Renal pelvis (tissue), 1 donor: ENCODE measurements at regions not wholly inside any gene's neighbourhood (a gene's known extent, or its start where the extent isn't known, plus 50 kb on each side); places are given as distances from the start of the nearest gene placed in this dataset.

Experiments
- DNase-seq: peaks from one replicate; pipeline ENCODE4 v3.0.0-alpha.2; 2013

DNA sequence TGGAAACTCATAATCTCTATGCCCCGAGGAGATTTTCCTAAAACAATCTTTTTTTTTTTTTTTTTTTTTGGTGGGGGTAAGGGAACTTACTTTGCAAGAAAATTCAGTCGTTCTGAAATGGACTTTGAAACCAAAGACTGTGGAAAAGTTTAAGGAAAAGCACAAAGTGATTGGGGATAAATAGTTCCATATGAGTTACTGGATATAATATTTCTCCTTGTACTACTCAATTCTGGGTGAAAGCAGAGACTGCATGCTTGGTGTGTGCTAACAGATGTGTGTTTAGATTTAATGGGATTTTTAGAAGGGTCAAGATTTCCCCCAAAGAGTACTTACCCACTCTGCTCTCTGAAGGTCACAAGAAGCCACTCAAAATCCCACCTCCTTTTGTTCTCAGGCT, 204.9 kb upstream of the USP24 start:
- no peak for DNase-seq

DNA sequence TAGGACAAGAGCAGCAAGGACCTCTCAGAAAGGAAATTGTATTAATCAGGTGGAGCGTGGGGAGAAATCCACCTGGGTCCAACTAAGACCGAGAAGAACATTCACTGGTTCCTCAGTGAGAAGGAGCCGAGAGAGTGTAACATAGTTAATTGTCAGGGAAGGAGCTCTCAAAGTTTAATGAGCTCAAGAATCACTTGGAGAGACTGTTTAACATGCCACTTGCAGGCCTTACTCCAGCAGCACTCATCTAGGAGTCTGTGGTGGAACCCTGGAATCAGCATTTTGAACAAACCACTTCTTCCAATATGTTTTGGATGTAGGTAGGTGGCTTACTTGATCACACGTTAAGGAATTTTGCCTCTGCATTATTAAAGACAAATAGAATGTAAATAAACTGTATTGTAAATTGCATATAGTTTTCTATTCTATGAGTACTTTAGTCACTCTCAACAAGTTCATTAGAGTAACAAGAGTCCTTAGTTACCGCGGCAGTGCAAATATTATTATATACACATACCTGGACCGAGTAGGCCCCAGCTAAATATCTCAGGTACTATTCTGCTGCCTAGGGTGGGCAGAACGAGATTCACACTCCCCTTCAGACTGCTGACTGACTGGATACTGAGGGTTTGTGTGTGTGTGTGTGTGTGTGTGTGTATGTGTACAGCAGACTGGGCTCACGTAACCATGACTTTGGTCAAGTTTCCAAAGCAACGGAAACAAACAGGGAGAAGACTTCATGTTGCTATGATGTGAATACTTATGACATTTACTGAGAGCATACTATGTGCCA, 203.2 kb upstream of the USP24 start:
- no peak for DNase-seq

DNA sequence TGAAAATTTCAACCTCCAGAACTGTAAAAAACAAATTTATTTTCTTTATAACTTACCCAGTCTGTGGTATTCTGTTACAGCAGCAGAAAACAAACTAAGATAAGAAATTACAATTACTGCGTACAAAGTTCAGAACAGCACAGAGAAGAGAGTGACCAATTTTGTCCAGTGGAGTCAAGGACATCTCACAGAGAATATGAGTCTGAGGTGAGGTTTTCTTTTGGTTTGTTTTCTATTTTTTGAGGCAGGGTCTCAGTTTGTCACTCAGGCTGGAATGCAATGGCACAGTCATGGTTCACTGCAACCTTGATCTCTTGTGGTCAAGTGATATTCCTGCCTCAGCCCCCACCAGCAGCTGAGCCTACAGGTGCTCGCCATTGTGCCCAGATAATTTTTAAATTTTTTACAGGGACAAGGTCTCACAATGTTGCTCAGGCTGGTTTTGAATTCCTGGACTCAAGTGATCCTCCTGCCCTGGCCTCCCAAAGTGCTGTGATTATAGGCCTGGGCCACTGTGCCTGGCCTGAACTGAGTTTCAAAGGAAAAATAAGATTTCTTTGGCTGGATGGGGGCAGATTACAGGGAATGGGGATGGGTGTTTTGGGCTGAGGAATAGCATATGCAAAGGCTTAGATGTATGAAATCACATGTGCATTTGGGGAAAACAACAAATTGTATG, 201.1 kb upstream of the USP24 start:
- no peak for DNase-seq

DNA sequence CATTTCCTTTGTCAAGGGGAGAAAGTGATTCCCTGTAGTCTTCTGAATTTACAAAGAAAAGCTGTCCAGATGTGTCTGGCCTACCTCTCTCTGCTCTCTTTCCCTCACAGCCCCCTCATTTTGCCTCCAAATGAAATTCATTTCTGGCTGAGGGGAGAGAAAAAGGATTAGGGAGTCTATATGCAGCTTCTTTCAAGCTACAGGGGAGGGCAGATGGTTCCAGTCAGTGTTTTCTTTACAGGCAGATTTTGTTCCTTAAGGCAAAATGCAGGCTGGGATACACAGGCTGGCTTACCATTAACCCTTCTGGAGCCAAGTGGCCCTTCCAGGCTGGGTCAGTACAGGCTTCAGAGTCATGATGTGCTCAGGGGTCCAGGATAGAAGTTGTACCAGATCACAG, 198.1 kb upstream of the USP24 start:
- DNase-seq = no peak

DNA sequence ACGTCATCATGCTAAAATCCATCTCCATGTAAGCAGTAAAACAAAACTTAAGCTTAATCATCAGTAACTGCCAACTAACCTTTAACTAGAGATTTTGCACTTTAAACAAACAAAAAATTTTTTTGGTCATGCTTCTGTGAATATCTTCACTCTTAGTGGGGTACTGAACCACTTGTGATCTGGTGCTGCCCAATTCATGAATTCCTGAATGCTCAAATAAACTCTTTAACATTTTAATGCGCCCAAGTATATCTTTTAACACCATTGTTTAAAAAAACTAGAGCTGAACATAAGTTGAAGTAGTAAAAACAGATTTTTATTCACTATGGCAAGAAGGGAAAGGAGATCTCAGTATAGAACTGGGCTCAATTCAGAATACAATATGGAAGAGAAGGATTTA, 196.9 kb upstream of the USP24 start:
- no peak for DNase-seq

GRCh38 chr1:55402671-55403464, 187.7 kb upstream of the USP24 start:
- no peak for DNase-seq

GRCh38 chr1:55402142-55402541, 187.0 kb upstream of the USP24 start:
- no peak for DNase-seq

- no peak for DNase-seq
Measured at GRCh38 chr1:55400508-55400907, 185.3 kb upstream of the USP24 start.

GRCh38 chr1:55399346-55399745, 184.2 kb upstream of the USP24 start:
- no peak for DNase-seq

DNA sequence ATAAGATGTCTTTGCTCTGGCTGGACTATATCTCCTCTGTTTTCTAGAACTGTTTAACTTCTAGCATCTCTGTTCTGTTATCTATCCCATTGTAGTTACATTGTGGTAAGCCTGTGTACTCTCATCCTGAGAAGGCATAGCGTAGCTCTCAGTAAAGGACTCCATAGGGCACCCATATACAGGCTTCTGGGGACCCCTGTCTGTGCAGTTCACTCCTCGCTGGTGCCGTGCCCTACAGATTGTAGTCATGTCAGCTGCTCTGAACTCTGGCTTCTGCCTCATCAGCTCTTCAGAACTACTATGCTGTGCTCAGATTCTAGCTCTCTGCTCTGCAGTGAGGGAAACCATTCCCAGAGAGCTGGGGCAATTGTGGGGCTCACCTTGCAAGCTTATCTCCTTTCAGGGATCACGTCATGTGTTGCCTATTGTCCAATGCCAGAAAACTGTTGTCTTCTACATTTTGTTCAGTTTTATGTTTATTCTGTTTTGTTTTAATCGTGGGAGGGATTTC, 181.3 kb upstream of the USP24 start:
- DNase-seq = no peak

- no peak for DNase-seq
Measured at GRCh38 chr1:55388960-55389359, 173.8 kb upstream of the USP24 start.

GRCh38 chr1:55387145-55387544, 172.0 kb upstream of the USP24 start:
- DNase-seq = no peak

GRCh38 chr1:55386456-55386855, 171.3 kb upstream of the USP24 start:
- DNase-seq = no peak

GRCh38 chr1:55385402-55386018, 170.3 kb upstream of the USP24 start:
- DNase-seq = no peak

- peak; percentile 26 for DNase-seq
Measured at GRCh38 chr1:55384637-55385036, 169.5 kb upstream of the USP24 start.

- DNase-seq = no peak
Measured at GRCh38 chr1:55382806-55383305, 167.7 kb upstream of the USP24 start.

DNA sequence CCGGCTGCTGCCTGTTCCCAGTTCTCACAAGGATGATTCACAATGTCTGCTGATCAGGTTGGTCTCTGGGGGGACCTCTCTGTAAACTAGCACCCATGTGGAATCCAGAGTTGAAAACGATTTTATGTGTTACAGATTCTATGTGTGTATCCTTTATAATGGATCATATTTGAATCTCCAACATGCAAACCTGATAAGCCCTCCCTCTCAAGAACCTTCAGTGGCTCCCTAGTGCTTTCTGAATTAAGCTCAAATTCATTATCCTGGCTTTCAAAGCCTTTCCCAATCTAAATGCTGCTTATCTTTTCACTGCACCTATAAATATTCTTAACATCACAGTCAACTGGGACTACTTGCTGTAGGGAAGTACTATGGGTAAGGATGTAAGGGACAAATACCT, 166.8 kb upstream of the USP24 start:
- no peak for DNase-seq

DNA sequence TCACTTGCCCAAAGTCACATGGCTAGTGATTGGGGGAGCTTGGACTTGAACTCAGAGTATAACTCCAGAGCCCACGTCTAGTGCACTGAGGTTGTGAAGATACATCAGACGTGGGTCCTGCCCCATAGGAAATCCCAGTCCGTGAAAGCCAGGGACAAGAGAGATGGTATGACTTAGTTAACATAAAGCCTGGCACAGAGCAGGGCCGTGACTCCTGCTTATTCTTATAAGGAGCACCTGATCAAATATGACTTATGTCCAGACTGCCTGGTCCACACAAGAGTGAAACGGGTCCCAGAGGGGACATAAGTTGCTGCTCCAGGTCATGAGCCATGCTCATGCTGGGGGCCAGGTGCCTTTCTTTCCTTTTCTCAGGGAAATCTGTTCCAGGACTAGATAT, 166.3 kb upstream of the USP24 start:
- no peak for DNase-seq

DNA sequence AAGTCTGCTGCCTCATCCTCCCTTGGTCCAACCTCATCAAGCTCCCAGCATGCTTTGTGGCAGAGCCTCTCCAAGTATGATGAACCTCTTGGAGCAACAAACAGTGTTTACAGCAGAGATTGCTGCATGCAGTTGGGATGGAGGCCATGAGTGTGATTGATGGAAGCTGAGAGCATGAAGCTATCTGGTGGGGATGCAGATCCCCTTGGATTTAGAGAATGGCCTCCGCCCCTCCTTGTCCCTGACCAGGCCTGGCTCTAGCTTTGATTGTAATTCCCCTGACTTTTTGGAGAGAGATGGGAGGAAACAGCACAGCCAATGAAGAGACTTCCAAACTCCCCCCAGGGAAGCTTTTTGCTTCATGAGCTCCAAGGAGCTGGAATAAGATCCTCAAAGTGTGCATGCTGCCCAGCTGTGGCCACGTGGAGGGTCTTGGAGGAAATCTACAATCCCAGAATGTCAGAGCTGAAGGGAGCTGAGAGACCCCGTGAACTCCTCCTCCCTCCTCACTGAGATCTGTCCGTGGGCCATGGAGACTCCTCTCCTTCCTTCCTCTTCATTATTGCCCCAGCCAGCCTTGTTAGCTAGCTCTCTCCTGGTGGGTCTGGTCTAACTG, 165.3 kb upstream of the USP24 start:
- DNase-seq = no peak

- peak; percentile 41 for DNase-seq
Measured at GRCh38 chr1:55378582-55378981, 163.4 kb upstream of the USP24 start.

DNA sequence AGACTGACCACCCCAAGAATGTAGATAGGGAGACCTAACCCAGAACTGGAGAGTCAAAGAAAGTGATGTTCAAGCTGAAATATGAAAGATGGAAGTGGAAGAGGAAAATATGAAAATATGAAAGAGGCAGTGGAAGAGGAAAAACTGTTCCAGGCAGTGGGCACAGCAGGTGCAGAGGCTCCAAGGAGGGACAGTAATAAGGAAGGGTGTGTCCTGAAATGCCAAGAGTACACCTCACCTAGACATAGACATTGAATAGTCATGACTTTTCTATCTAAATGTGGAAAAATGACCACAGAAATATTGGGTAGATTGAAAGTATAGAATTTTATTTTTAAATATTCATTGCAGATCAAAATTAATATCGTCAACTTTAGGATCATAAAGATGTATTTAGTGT, 161.7 kb upstream of the USP24 start:
- DNase-seq = no peak
